GM19023 (cell line): ENCODE measurements at regions not wholly inside any gene's neighbourhood (a gene's known extent, or its start where the extent isn't known, plus 50 kb on each side); places are given as distances from the start of the nearest gene placed in this dataset.

Experiments
- ATAC-seq: cut with Tn5 transposase; IDR thresholded peaks from one replicate; pipeline ENCODE4 v1.9.1; 2021; ENCODE audit warnings: mild to moderate bottlenecking, moderate library complexity; ENCODE audit not compliant: unreplicated experiment

GRCh38 chr9:1201262-1201661 is 151.1 kb downstream of the DMRT2 start:
- no peak for ATAC-seq

- no peak for ATAC-seq
Measured at GRCh38 chr9:1201901-1202300, 151.7 kb downstream of the DMRT2 start.

- ATAC-seq, result no peak
Measured at GRCh38 chr9:1202512-1203280, 152.5 kb downstream of the DMRT2 start.

GRCh38 chr9:1207686-1208085 is 157.5 kb downstream of the DMRT2 start:
- ATAC-seq, result no peak

GRCh38 chr9:1208157-1208556 is 158.0 kb downstream of the DMRT2 start:
- no peak for ATAC-seq

- ATAC-seq, result no peak
Measured at GRCh38 chr9:1210954-1211353, 160.8 kb downstream of the DMRT2 start.

GRCh38 chr9:1216532-1216931 is 166.4 kb downstream of the DMRT2 start:
- no peak for ATAC-seq

- no peak for ATAC-seq
Measured at GRCh38 chr9:1217076-1217475, 166.9 kb downstream of the DMRT2 start.

GRCh38 chr9:1219284-1219683 is 169.1 kb downstream of the DMRT2 start:
- ATAC-seq, result no peak

- ATAC-seq, result no peak
Measured at GRCh38 chr9:1221298-1221697, 171.1 kb downstream of the DMRT2 start.

- no peak for ATAC-seq
Measured at GRCh38 chr9:1222511-1222910, 172.4 kb downstream of the DMRT2 start.

- ATAC-seq, result no peak
Measured at GRCh38 chr9:1231998-1232919, 182.1 kb downstream of the DMRT2 start.

- no peak for ATAC-seq
Measured at GRCh38 chr9:1233568-1233967, 183.4 kb downstream of the DMRT2 start.

GRCh38 chr9:1235650-1236049 is 185.5 kb downstream of the DMRT2 start:
- ATAC-seq, result no peak

- no peak for ATAC-seq
Measured at GRCh38 chr9:1236061-1236460, 185.9 kb downstream of the DMRT2 start.

- ATAC-seq, result no peak
Measured at GRCh38 chr9:1238407-1238806, 188.2 kb downstream of the DMRT2 start.

GRCh38 chr9:1248743-1249142 is 198.6 kb downstream of the DMRT2 start:
- ATAC-seq, result no peak

- ATAC-seq, result no peak
Measured at GRCh38 chr9:1253064-1253979, 203.2 kb downstream of the DMRT2 start.

GRCh38 chr9:1254071-1254470 is 203.9 kb downstream of the DMRT2 start:
- no peak for ATAC-seq

GRCh38 chr9:1256178-1256577 is 206.0 kb downstream of the DMRT2 start:
- no peak for ATAC-seq

GRCh38 chr9:1261266-1261665 is 211.1 kb downstream of the DMRT2 start:
- ATAC-seq, result no peak
